WERI-Rb-1 (cell line): ENCODE measurements at regions not wholly inside any gene's neighbourhood (a gene's known extent, or its start where the extent isn't known, plus 50 kb on each side); places are given as distances from the start of the nearest gene placed in this dataset.
A peak's percentile ranks its signal among the peaks of the same experiment; 100 is the strongest.

Experiments
- DNase-seq: peaks from one replicate; pipeline ENCODE4 v3.0.0-alpha.2; 2020
- H3K27ac ChIP-seq: fragments of 250-450 bp; sonication (Bioruptor Pico); 2 replicates; pipeline ENCODE4 v1.5.1; 2020; ENCODE audit warnings: mild to moderate bottlenecking, moderate library complexity
- H3K27me3 ChIP-seq: fragments of 250-450 bp; sonication (Bioruptor Pico); 2 replicates; pipeline ENCODE4 v1.5.1; 2021; ENCODE audit warnings: mild to moderate bottlenecking, low read depth, moderate library complexity; ENCODE audit not compliant: insufficient read depth, severe bottlenecking
- H3K36me3 ChIP-seq: fragments of 250-450 bp; sonication (Bioruptor Pico); 2 replicates; pipeline ENCODE4 v1.5.1; 2020; ENCODE audit warnings: mild to moderate bottlenecking, moderate library complexity
- H3K4me3 ChIP-seq: 2 replicates; pipeline ENCODE4 v1.5.1; 2011; ENCODE audit warnings: low read depth, mild to moderate bottlenecking, control low read depth, low read length
- H3K9me3 ChIP-seq: fragments of 250-450 bp; sonication (Bioruptor Pico); 2 replicates; pipeline ENCODE4 v1.5.1; 2021; ENCODE audit warnings: mild to moderate bottlenecking, moderate library complexity; ENCODE audit not compliant: severe bottlenecking
- TF ChIP-seq, protein P1 (sequence below): IDR thresholded peaks from 2 replicates; pipeline ENCODE4 v1.5.1; 2011; ENCODE audit warnings: low read depth, mild to moderate bottlenecking, control low read depth, inconsistent platforms, low read length

DNA sequence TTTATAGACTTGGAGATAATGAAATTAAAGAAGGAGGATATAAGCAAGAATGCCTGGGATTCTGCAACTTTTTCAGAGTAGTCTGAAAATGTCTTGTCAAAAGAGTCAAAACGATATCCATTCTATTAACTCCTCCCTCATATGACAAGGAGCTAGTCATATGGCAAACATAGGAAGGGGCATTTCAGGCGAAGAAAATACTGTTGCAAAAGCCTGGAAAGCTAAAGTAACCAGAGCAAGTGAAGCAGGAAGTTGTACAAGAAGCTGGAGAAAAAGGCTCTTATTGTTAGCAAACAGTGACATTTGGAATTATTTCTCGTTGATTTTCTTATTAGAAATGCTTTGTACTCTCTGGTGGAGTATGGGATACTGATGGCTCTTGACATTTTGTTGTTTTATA is 94.0 kb upstream of the PTPRD start:
- no peak overlapping the region for H3K27ac ChIP-seq
- H3K27me3 ChIP-seq = no peaks in the 10 kb centered on the region
- TF ChIP-seq, protein P1, sequence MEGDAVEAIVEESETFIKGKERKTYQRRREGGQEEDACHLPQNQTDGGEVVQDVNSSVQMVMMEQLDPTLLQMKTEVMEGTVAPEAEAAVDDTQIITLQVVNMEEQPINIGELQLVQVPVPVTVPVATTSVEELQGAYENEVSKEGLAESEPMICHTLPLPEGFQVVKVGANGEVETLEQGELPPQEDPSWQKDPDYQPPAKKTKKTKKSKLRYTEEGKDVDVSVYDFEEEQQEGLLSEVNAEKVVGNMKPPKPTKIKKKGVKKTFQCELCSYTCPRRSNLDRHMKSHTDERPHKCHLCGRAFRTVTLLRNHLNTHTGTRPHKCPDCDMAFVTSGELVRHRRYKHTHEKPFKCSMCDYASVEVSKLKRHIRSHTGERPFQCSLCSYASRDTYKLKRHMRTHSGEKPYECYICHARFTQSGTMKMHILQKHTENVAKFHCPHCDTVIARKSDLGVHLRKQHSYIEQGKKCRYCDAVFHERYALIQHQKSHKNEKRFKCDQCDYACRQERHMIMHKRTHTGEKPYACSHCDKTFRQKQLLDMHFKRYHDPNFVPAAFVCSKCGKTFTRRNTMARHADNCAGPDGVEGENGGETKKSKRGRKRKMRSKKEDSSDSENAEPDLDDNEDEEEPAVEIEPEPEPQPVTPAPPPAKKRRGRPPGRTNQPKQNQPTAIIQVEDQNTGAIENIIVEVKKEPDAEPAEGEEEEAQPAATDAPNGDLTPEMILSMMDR = no peak
- H3K36me3 ChIP-seq = no peaks in the 10 kb centered on the region
- H3K9me3 ChIP-seq = no peaks in the 10 kb centered on the region
- H3K4me3 ChIP-seq = no peak overlapping the region
- no peak for DNase-seq

DNA sequence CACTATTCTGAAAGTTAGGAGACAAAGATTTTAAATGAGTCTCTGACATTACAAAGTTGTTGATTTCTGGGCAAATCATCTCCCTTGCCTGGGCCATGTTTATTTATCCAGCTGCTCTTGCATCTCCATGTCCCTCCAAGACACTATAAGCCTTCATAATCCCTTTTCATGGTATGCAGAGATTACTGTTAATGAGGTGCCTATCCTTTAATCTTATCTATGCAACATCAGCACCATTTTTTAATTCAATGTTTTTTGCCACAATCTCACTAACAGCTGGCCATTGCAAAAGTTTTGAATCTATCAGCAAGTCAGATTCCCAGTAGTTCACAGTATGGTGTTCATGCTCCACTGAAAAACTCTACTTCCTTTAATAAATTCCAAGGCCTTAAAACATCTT is 108.5 kb upstream of the PTPRD start:
- peak; percentile 7 for DNase-seq
- TF ChIP-seq, protein P1 = no peak
- no peaks in the 10 kb centered on the region for H3K36me3 ChIP-seq

DNA sequence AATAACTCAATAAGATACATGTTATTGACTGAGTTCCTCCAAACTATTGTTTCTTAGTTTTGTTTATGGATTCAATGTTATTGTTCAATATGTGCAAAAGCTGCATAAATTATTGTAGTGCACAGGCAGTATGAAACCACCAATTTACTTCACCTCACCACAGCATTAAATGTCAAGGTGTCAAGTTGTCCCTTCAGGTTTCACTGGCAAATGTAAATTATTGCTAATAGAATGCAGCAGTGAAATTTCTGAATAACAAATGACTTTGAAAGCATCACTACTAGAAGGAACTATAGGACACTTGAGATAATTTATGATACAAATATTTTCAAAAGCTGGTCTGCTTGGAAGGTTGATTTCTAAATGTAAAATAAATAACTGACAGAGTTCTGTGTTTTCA is 116.4 kb upstream of the PTPRD start:
- no peaks in the 10 kb centered on the region for H3K9me3 ChIP-seq
- no peaks in the 10 kb centered on the region for H3K36me3 ChIP-seq
- H3K27ac ChIP-seq = no peak overlapping the region
- DNase-seq = no peak
- TF ChIP-seq, protein P1 = no peak
- H3K27me3 ChIP-seq = no peaks in the 10 kb centered on the region
- no peak overlapping the region for H3K4me3 ChIP-seq

More for the DNA sequence above, 108.5 kb upstream of the PTPRD start:
- Histone ChIP-seq H3K9me3 (no peaks in the 10 kb centered on the region), H3K4me3 (no peak overlapping the region), H3K27ac (no peak overlapping the region), H3K27me3 (no peaks in the 10 kb centered on the region)

DNA sequence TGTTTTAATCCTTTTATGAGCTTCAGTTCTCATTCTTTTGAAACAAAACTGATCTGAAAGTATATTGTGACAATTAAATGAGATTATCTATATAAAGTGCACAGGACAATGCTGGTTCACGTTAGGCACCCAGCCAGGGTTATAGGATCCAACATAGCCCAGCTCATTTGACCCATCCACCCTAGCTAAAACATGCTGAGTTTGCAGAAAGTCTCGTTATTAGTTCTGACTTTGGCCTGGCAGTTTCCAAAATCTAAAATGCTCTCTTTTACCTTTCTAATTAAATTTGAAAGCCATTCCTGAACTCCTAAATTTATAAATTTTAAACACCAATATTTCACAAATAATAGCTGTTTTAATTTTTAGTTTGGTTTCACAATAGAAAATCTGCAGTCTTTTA is 131.9 kb upstream of the PTPRD start:
- TF ChIP-seq, protein P1 = no peak
- DNase-seq = no peak
- Histone ChIP-seq H3K27ac (no peak overlapping the region), H3K4me3 (no peak overlapping the region), H3K36me3 (no peaks in the 10 kb centered on the region), H3K9me3 (no peaks in the 10 kb centered on the region), H3K27me3 (no peaks in the 10 kb centered on the region)

DNA sequence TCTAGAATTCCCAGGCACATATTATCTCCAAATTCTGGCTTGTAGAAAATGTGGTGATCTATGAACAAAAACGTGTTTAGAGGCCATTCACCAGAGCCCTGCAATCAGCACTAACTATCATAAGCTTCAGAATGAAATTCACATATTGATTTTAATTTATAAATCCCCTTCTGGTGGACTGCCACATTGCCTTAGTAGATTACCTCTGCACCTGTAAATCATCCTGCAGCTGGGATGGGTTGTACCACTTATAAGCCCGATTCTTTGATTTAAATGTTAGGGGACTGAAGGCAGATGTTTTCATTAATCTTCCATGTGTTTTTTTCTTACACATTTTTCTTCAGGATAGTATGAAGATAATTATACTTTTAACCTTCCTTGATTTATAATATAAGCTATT is 140.7 kb upstream of the PTPRD start:
- TF ChIP-seq, protein P1 = no peak
- no peaks in the 10 kb centered on the region for H3K27me3 ChIP-seq
- H3K36me3 ChIP-seq = no peaks in the 10 kb centered on the region
- no peak overlapping the region for H3K27ac ChIP-seq
- no peak overlapping the region for H3K4me3 ChIP-seq
- DNase-seq = no peak
- no peaks in the 10 kb centered on the region for H3K9me3 ChIP-seq

DNA sequence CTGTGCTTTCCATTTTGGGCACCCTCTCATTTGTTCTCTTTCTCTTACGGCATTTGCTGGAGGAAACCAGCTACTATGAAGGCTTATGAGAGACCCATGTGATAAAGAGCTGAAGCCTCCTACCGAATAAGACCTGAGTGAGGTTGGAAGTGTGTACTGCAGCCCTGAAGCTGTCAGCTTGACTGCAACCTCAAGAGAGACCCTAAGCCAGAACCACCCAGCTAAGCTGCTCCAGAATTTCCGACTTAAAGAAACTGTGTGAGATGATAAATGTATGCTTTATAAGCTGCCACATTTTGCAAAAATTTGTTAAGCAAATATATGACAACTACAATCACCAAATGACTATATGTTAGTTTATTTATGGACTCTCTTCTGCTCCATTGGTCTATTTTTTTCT is 151.7 kb upstream of the PTPRD start:
- Histone ChIP-seq H3K27me3 (no peaks in the 10 kb centered on the region), H3K36me3 (no peaks in the 10 kb centered on the region), H3K27ac (no peak overlapping the region), H3K4me3 (no peak overlapping the region), H3K9me3 (no peaks in the 10 kb centered on the region)
- TF ChIP-seq, protein P1 = no peak
- DNase-seq = no peak
